Spleen (tissue), 7 donors: ENCODE measurements at regions not wholly inside any gene's neighbourhood (a gene's known extent, or its start where the extent isn't known, plus 50 kb on each side); places are given as distances from the start of the nearest gene placed in this dataset.

Source experiments
- POLR2A ChIP-seq, 3 donors: fragments of 450-650 bp; IDR thresholded peaks; one replicate each; pipeline ENCODE4 v1.5.1; 2017; ENCODE audit warnings: antibody characterized with exemption in 3 of 3, mild to moderate bottlenecking in 1 of 3
- TF ChIP-seq, protein P1 (sequence below), 11 experiments: fragments of 200-600 bp in 7 of 11; fragments of 450-650 bp in 4 of 11; sonication (generic) in 4 of 11; IDR thresholded peaks in 8 of 11; conservative IDR thresholded peaks in 3 of 11; 1 replicate in 7 of 11; 2 replicates in 4 of 11; pipeline versions ENCODE4 v1.4.0 to v1.8.0; 2016 to 2021; ENCODE audit warnings: antibody characterized with exemption in 11 of 11, inconsistent platforms in 4 of 11, mild to moderate bottlenecking in 1 of 11
- donor health status: DM: no; HTN: no; CAD: no; lungs with moderate emphysema.
- donor health status: DM: no; HTN: no; CAD: no.
- donor health status: DM: no; HTN: no; CAD: no.

DNA sequence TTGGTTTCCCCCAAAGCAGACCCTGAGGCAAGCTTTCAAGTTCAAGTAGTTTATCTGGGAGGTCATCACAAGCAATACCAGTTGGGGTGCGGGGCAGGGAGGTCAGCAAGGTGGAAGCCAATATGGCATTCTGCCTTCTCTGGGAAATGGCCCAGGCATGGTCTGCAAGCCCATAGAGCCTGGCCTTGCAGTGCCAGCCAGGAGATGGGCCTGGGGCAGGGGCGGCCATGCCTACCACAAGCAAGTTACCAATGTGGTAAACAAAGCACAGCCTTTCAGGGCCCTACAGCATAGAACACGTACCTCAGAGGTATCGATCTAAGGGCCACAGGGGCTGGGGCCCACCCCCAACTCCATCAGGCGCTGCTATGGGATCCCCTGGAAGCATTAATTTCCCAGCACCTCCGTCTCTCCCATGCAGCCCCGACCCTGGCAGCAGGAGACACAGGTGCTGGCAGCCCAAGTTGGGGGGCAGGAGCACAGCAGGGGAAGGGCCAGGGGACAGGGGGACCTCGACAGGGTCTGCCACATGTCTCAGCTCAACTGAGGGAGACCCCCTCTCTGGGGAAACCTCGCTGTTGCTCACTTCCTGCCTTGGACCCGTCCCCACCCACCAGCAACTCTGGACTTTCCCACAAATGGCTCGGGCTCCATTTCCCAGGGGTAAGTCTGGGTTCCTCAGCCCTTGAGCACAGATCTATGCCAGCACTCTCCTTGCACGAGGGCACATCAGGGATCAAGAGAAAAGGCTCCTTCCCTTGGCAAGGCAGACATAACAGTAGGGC is 369.0 kb downstream of the PREX1 start:
- TF ChIP-seq, protein P1, sequence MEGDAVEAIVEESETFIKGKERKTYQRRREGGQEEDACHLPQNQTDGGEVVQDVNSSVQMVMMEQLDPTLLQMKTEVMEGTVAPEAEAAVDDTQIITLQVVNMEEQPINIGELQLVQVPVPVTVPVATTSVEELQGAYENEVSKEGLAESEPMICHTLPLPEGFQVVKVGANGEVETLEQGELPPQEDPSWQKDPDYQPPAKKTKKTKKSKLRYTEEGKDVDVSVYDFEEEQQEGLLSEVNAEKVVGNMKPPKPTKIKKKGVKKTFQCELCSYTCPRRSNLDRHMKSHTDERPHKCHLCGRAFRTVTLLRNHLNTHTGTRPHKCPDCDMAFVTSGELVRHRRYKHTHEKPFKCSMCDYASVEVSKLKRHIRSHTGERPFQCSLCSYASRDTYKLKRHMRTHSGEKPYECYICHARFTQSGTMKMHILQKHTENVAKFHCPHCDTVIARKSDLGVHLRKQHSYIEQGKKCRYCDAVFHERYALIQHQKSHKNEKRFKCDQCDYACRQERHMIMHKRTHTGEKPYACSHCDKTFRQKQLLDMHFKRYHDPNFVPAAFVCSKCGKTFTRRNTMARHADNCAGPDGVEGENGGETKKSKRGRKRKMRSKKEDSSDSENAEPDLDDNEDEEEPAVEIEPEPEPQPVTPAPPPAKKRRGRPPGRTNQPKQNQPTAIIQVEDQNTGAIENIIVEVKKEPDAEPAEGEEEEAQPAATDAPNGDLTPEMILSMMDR (IDR thresholded peaks at IDR 0.05 in 8 of 11, conservative IDR thresholded peaks at IDR 0.05 in 3 of 11) = no peak
- no peak for TF ChIP-seq POLR2A (IDR thresholded peaks at IDR 0.05)
